PC-9 (cell line): ENCODE measurements at regions not wholly inside any gene's neighbourhood (a gene's known extent, or its start where the extent isn't known, plus 50 kb on each side); places are given as distances from the start of the nearest gene placed in this dataset.

ENCODE experiments used
- BruUV-seq: library from RNA; stranded (reverse); fragments of 400-500 nt; replicated peaks from 2 replicates; lab custom pipeline; 2021; lab: Mats Ljungman, UMichigan
- CTCF ChIA-PET: fragments of 300-600 bp; sonication (Branson Sonifier 250); formaldehyde crosslinking; loops from one replicate; lab custom pipeline; 2022; ENCODE audit warnings: antibody characterized with exemption; lab: Charles Lee
- POLR2A ChIA-PET: fragments of 300-600 bp; sonication (Branson Sonifier 250); formaldehyde crosslinking; loops from one replicate; lab custom pipeline; 2022; ENCODE audit warnings: antibody characterized with exemption; ENCODE audit not compliant: unreplicated experiment; lab: Charles Lee
- DNase-seq, 2 experiments: peaks; one replicate each; pipeline versions ENCODE4 v3.0.0 to v3.0.0-alpha.2; 2015 to 2022; ENCODE audit warnings: mixed read lengths in 1 of 2
- H2AFZ ChIP-seq: fragments of 200-600 bp; sonication (generic); 2 replicates; pipeline ENCODE4 v1.8.1; 2017; ENCODE audit warnings: antibody characterized with exemption
- H3F3A ChIP-seq: fragments of 200-600 bp; sonication (generic); 2 replicates; pipeline ENCODE4 v1.8.1; 2017; ENCODE audit warnings: antibody characterized with exemption, mild to moderate bottlenecking, low read depth; ENCODE audit not compliant: insufficient read depth
- H3K27ac ChIP-seq: fragments of 200-600 bp; sonication (generic); 2 replicates; pipeline ENCODE4 v1.6.1; 2016; ENCODE audit warnings: mixed run types
- H3K27me3 ChIP-seq: fragments of 200-600 bp; sonication (generic); 2 replicates; pipeline ENCODE4 v1.6.1; 2016; ENCODE audit warnings: low read depth, mixed run types; ENCODE audit not compliant: insufficient read depth
- H3K36me3 ChIP-seq: fragments of 200-600 bp; sonication (generic); 2 replicates; pipeline ENCODE4 v1.6.1; 2016; ENCODE audit warnings: low read depth, mixed run types
- H3K4me1 ChIP-seq: fragments of 200-600 bp; sonication (generic); replicated peaks from 2 replicates; pipeline ENCODE4 v1.6.1; 2016; ENCODE audit warnings: mixed run types; ENCODE audit not compliant: insufficient read depth
- H3K4me2 ChIP-seq: fragments of 200-600 bp; sonication (generic); 2 replicates; pipeline ENCODE4 v1.6.1; 2017; ENCODE audit warnings: mixed run types
- H3K4me3 ChIP-seq: fragments of 200-600 bp; sonication (generic); 2 replicates; pipeline ENCODE4 v1.6.1; 2016; ENCODE audit warnings: mixed run types
- H3K79me2 ChIP-seq: fragments of 200-600 bp; sonication (generic); 2 replicates; pipeline ENCODE4 v1.6.1; 2017; ENCODE audit warnings: low read depth, mixed run types
- H3K9me2 ChIP-seq: fragments of 200-600 bp; sonication (generic); 2 replicates; pipeline ENCODE4 v1.8.1; 2017; ENCODE audit warnings: mild to moderate bottlenecking; ENCODE audit not compliant: insufficient read depth
- H3K9me3 ChIP-seq: fragments of 200-600 bp; sonication (generic); 2 replicates; pipeline ENCODE4 v1.8.1; 2016; ENCODE audit warnings: low read depth; ENCODE audit not compliant: insufficient read depth
- H4K20me1 ChIP-seq: fragments of 200-600 bp; sonication (generic); 2 replicates; pipeline ENCODE4 v1.8.1; 2017; ENCODE audit not compliant: insufficient read depth
- EZH2 ChIP-seq: fragments of 200-600 bp; sonication (generic); IDR thresholded peaks from 2 replicates; pipeline ENCODE4 v1.8.0; 2017; ENCODE audit warnings: antibody characterized with exemption, low read depth
- intact Hi-C: fragments of 100-400 bp; cut with micrococcal nuclease; formaldehyde crosslinking; loops from one replicate; pipeline ENCODE4 v1.10.0; 2022; ENCODE audit not compliant: unreplicated experiment
- TF ChIP-seq, protein P1 (sequence below): fragments of 200-600 bp; sonication (generic); conservative IDR thresholded peaks from 2 replicates; pipeline ENCODE4 v1.6.1; 2017; ENCODE audit warnings: mixed run types, antibody characterized with exemption, mild to moderate bottlenecking, moderate library complexity

DNA sequence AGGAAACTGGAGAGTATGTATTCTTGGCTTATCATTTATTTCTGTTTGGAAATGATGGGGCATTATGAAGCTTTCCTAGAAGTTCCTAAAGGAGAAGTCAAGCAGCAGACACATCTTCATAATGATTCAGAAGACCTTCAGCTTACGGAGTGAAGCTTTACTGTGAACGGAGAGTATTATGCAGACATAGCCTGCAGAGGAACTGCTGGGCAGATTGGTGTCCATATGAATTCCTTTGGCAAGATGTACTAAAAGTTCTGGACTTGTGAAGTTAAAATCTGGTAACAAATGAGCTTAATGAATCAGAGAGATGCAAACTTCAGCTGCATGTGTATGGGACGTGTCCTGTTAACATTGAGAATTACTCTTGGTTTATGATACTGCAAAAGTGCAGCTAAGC is 60.1 kb downstream of the NABP1 start:
- Histone ChIP-seq H3K27me3 (no peaks in the 10 kb centered on the region), H3F3A (no peaks in the 10 kb centered on the region), H3K36me3 (no peaks in the 10 kb centered on the region), H3K4me1 (no peaks in the 10 kb centered on the region), H3K27ac (no peak overlapping the region), H2AFZ (no peak overlapping the region), H3K9me2 (no peaks in the 10 kb centered on the region), H4K20me1 (no peaks in the 10 kb centered on the region), H3K4me2 (no peak overlapping the region), H3K4me3 (no peak overlapping the region), H3K79me2 (no peaks in the 10 kb centered on the region), H3K9me3 (no peaks in the 10 kb centered on the region)
- no peak for TF ChIP-seq EZH2
- TF ChIP-seq, protein P1, sequence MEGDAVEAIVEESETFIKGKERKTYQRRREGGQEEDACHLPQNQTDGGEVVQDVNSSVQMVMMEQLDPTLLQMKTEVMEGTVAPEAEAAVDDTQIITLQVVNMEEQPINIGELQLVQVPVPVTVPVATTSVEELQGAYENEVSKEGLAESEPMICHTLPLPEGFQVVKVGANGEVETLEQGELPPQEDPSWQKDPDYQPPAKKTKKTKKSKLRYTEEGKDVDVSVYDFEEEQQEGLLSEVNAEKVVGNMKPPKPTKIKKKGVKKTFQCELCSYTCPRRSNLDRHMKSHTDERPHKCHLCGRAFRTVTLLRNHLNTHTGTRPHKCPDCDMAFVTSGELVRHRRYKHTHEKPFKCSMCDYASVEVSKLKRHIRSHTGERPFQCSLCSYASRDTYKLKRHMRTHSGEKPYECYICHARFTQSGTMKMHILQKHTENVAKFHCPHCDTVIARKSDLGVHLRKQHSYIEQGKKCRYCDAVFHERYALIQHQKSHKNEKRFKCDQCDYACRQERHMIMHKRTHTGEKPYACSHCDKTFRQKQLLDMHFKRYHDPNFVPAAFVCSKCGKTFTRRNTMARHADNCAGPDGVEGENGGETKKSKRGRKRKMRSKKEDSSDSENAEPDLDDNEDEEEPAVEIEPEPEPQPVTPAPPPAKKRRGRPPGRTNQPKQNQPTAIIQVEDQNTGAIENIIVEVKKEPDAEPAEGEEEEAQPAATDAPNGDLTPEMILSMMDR, result no peak
- BruUV-seq, result no TSS peak
- ChIA-PET CTCF (interaction anchor here (0.6 kb wide), 1 partner anchor 424 kb away, joined by 3 read pairs; no protein-coding TSS in a partner anchor), POLR2A (interaction anchor here (0.5 kb wide), 1 partner anchor 186 kb away, joined by 5 read pairs; no protein-coding TSS in a partner anchor)
- intact Hi-C loops, result no loop called here
- DNase-seq, result no peak

DNA sequence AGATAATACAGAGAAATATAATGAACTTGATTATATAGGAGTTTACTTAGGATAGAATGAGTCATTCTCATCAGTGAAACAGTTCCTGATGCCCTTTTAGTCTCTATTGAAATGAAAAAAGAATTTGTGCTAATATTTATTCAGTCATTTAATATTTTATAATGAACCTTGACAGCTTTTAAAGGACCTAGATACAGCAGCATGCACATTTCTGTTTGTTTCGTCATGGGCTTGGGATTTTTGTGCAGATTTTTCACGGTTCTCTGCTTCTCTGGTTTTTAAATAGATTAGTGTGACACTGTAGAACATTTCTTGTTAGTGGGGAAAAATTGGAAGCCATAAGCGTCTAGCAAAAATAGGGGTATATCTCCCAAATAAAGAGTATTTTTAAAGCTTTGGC is 60.7 kb downstream of the NABP1 start:
- Histone ChIP-seq H3K4me3 (no peak overlapping the region), H3K9me3 (no peaks in the 10 kb centered on the region), H4K20me1 (no peaks in the 10 kb centered on the region), H3K4me2 (no peak overlapping the region), H3K4me1 (no peaks in the 10 kb centered on the region), H2AFZ (no peak overlapping the region), H3K27ac (no peak overlapping the region), H3K79me2 (no peaks in the 10 kb centered on the region), H3K36me3 (no peaks in the 10 kb centered on the region), H3K9me2 (no peaks in the 10 kb centered on the region), H3F3A (no peaks in the 10 kb centered on the region), H3K27me3 (no peaks in the 10 kb centered on the region)
- intact Hi-C loops, result no loop called here
- ChIA-PET CTCF (interaction anchor here (0.6 kb wide), 1 partner anchor 424 kb away, joined by 3 read pairs; no protein-coding TSS in a partner anchor), POLR2A (no interaction called here)
- TF ChIP-seq EZH2, result no peak
- TF ChIP-seq, protein P1, result no peak
- DNase-seq, result no peak
- no TSS peak for BruUV-seq

DNA sequence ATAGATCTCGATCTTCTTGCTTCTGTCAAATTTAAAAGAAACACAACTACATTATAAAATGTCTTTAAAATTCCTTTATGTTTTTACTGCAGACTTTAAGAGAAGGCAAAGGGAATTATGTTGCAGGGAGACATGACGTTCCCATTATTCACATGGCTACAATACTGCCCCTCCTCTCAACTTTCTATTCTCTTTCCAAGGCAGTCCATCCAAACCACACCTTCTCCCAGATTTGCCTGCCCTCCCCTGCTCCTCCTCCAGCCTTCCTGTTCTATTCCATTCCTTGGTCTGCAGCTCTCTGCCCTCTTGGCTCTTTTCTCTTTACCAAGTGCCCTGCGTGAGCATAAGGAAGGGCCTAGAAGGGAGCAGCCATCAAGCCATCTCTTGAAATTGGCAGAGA is 61.3 kb downstream of the NABP1 start:
- Histone ChIP-seq H3K27ac (no peak overlapping the region), H3K27me3 (no peaks in the 10 kb centered on the region), H3F3A (no peaks in the 10 kb centered on the region), H3K9me2 (no peaks in the 10 kb centered on the region), H3K36me3 (no peaks in the 10 kb centered on the region), H3K4me2 (no peak overlapping the region), H3K4me3 (no peak overlapping the region), H3K9me3 (no peaks in the 10 kb centered on the region), H3K4me1 (no peaks in the 10 kb centered on the region), H3K79me2 (no peaks in the 10 kb centered on the region), H4K20me1 (no peaks in the 10 kb centered on the region), H2AFZ (no peak overlapping the region)
- POLR2A ChIA-PET, result no interaction called here
- TF ChIP-seq EZH2, result no peak
- TF ChIP-seq, protein P1, result no peak
- intact Hi-C loops, result no loop called here
- no TSS peak for BruUV-seq
- CTCF ChIA-PET, result no interaction called here
- DNase-seq, result no peak
